Lung (tissue), 11 donors: ENCODE measurements at regions not wholly inside any gene's neighbourhood (a gene's known extent, or its start where the extent isn't known, plus 50 kb on each side); places are given as distances from the start of the nearest gene placed in this dataset.

Experiments used
- ATAC-seq: fragments of 200-7000 bp; cut with Tn5 transposase; one replicate; pipeline ENCODE4 v1.9.1; 2020; ENCODE audit warnings: moderate number of reproducible peaks; ENCODE audit not compliant: insufficient read depth, low FRiP score
- DNase-seq, 3 donors: peaks; one replicate each; pipeline ENCODE4 v3.0.0-alpha.2; 2013 to 2017
- H3K27ac ChIP-seq, 2 donors: one replicate each; pipeline ENCODE4 v1.5.1; 2013; ENCODE audit warnings: mild to moderate bottlenecking in 2 of 2, moderate library complexity in 2 of 2, control low read depth in 1 of 2, inconsistent platforms in 1 of 2, low read depth in 1 of 2, low read length in 1 of 2
- H3K27me3 ChIP-seq, 3 donors: one replicate each; pipeline ENCODE4 v1.5.1; 2013; ENCODE audit warnings: low read length in 2 of 3; ENCODE audit not compliant: control insufficient read depth in 3 of 3, insufficient read depth in 3 of 3
- H3K36me3 ChIP-seq, 4 donors: one replicate each; pipeline ENCODE4 v1.5.1; 2013; ENCODE audit warnings: low read length in 4 of 4, mild to moderate bottlenecking in 1 of 4, moderate library complexity in 1 of 4; ENCODE audit not compliant: control insufficient read depth in 4 of 4, insufficient read depth in 4 of 4
- H3K4me1 ChIP-seq, 5 donors: one replicate each; pipeline ENCODE4 v1.5.1; 2013; ENCODE audit warnings: low read length in 5 of 5, mild to moderate bottlenecking in 2 of 5, moderate library complexity in 1 of 5; ENCODE audit not compliant: control insufficient read depth in 5 of 5, insufficient read depth in 5 of 5
- H3K4me3 ChIP-seq: one replicate; pipeline ENCODE4 v1.5.1; 2013; ENCODE audit warnings: mild to moderate bottlenecking, control low read depth, moderate library complexity
- H3K9ac ChIP-seq, 2 donors: one replicate each; pipeline ENCODE4 v1.5.1; 2013; ENCODE audit warnings: low read length in 2 of 2, control low read depth in 1 of 2; ENCODE audit not compliant: insufficient read depth in 1 of 2
- H3K9me3 ChIP-seq, 4 donors: one replicate each; pipeline ENCODE4 v1.5.1; 2013; ENCODE audit warnings: low read length in 3 of 4, mild to moderate bottlenecking in 1 of 4, moderate library complexity in 1 of 4; ENCODE audit not compliant: control insufficient read depth in 4 of 4, insufficient read depth in 3 of 4
- WGBS, 2 donors: extraction: QIAGEN DNeasy Blood & Tissue Kit; methylation state at CpG; one replicate each; pipeline ENCODE4 v1.1.7; 2013; 5-methylcytosine and 5-hydroxymethylcytosine counted together
- TF ChIP-seq, protein P1 (sequence below): IDR thresholded peaks from 2 replicates; pipeline ENCODE4 v1.5.1; 2012; ENCODE audit warnings: mild to moderate bottlenecking; ENCODE audit errors: control extremely low read depth, extremely low read depth
- donor health status: control.
- donor health status: control.
- donor health status: Bipolar disorder and iron deficiency.
- donor health status: healthy.
- donor health status: DM: yes; HTN: yes; CAD: no.

GRCh38 chr6:147712841-147713240 lies 204.4 kb downstream of the SAMD5 start:
- H3K27me3 ChIP-seq = no peaks in the 10 kb centered on the region
- ATAC-seq (no peak), DNase-seq (no peak)
- no peaks in the 10 kb centered on the region for H3K36me3 ChIP-seq
- H3K4me3 ChIP-seq = no peak overlapping the region
- no peak overlapping the region for H3K27ac ChIP-seq
- no peaks in the 10 kb centered on the region for H3K4me1 ChIP-seq
- TF ChIP-seq, protein P1, sequence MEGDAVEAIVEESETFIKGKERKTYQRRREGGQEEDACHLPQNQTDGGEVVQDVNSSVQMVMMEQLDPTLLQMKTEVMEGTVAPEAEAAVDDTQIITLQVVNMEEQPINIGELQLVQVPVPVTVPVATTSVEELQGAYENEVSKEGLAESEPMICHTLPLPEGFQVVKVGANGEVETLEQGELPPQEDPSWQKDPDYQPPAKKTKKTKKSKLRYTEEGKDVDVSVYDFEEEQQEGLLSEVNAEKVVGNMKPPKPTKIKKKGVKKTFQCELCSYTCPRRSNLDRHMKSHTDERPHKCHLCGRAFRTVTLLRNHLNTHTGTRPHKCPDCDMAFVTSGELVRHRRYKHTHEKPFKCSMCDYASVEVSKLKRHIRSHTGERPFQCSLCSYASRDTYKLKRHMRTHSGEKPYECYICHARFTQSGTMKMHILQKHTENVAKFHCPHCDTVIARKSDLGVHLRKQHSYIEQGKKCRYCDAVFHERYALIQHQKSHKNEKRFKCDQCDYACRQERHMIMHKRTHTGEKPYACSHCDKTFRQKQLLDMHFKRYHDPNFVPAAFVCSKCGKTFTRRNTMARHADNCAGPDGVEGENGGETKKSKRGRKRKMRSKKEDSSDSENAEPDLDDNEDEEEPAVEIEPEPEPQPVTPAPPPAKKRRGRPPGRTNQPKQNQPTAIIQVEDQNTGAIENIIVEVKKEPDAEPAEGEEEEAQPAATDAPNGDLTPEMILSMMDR = no peak
- H3K9me3 ChIP-seq = peaks cover 0 to 2% (median 0%) of the 10 kb centered on the region in 4 donors
- H3K9ac ChIP-seq = no peak overlapping the region
- 88 to 90% methylated on average over 2 of the region's 2 CpGs for WGBS, 2 donors

GRCh38 chr6:147715035-147715434 lies 206.5 kb downstream of the SAMD5 start:
- Histone ChIP-seq H3K27ac (no peak overlapping the region), H3K4me1 (no peaks in the 10 kb centered on the region), H3K36me3 (no peaks in the 10 kb centered on the region), H3K9me3 (peaks cover 0 to 2% (median 0%) of the 10 kb centered on the region in 4 donors), H3K4me3 (no peak overlapping the region), H3K27me3 (no peaks in the 10 kb centered on the region), H3K9ac (no peak overlapping the region)
- no peak for DNase-seq
- ATAC-seq = no peak
- TF ChIP-seq, protein P1 = no peak
- WGBS, 2 donors = 90% methylated on average over 5 of the region's 5 CpGs

GRCh38 chr6:147716434-147716833 lies 207.9 kb downstream of the SAMD5 start:
- DNase-seq (no peak), ATAC-seq (no peak)
- Histone ChIP-seq H3K27ac (no peak overlapping the region), H3K36me3 (no peaks in the 10 kb centered on the region), H3K9ac (no peak overlapping the region), H3K4me3 (no peak overlapping the region), H3K4me1 (no peaks in the 10 kb centered on the region), H3K9me3 (peaks cover 0 to 2% (median 0%) of the 10 kb centered on the region in 4 donors), H3K27me3 (no peaks in the 10 kb centered on the region)
- 82 to 87% methylated on average over 4 of the region's 4 CpGs for WGBS, 2 donors
- TF ChIP-seq, protein P1 = no peak

- no peaks in the 10 kb centered on the region for H3K27me3 ChIP-seq
- WGBS, 2 donors = 81 to 86% methylated on average over 5 of the region's 5 CpGs
- H3K27ac ChIP-seq = no peak overlapping the region
- H3K9ac ChIP-seq = no peak overlapping the region
- no peak for ATAC-seq
- TF ChIP-seq, protein P1 = no peak
- no peaks in the 10 kb centered on the region for H3K4me1 ChIP-seq
- no peak for DNase-seq
- no peak overlapping the region for H3K4me3 ChIP-seq
- no peaks in the 10 kb centered on the region for H3K36me3 ChIP-seq
- peaks cover 0 to 3% (median under 1%) of the 10 kb centered on the region in 4 donors for H3K9me3 ChIP-seq
Observed at GRCh38 chr6:147717991-147718390, 209.5 kb downstream of the SAMD5 start.
